GM21717 (cell line): ENCODE measurements at regions not wholly inside any gene's neighbourhood (a gene's known extent, or its start where the extent isn't known, plus 50 kb on each side); places are given as distances from the start of the nearest gene placed in this dataset.

Experiments
- ATAC-seq: cut with Tn5 transposase; IDR thresholded peaks from one replicate; pipeline ENCODE4 v1.9.1; 2021; ENCODE audit warnings: mild to moderate bottlenecking, moderate library complexity; ENCODE audit not compliant: unreplicated experiment

DNA sequence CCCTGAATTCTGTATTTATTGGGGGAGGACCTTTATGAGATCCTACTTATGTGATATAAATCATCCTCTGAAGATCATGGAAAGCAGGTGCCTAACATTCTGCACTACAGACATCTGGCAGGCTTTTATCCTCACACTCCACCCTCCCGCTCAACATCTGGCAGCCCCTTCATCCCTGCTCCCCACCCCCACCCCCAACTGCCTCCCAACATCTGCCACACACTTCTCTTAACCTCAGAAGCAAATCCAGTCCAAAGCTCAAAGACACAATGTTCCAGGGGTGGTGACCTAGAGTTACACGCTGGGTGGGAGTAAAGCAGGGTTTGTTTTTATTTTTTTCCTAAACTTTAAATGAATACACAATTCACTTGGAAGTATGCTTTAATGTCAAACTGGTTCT is 184.5 kb upstream of the ATP11B start:
- ATAC-seq, result no peak

DNA sequence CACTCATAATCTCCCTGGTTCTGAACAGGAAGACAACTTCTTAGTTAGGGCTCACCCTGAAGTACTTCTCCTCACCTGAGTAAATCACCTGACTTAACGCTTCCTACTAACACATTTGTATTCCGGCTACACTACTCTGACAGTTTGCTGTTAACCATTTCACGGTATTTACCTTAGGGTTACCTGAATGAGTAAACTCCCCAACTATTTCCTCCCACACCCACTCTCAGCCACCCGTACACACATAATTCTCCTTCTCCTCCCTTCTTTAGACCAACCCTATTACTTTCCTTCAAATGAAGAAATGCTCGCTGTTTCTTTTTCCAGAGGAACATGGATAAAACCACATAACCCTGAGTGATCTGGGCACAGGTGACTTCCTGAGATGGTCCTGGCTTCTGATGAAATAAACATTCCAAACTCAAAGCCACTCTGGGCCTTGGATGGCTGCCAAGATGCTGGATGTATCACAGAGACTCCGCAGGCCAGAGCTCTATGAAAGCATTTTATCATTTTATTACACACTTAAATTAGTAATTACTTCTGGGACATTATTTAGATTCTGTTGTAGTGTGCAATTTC is 183.6 kb upstream of the ATP11B start:
- no peak for ATAC-seq

DNA sequence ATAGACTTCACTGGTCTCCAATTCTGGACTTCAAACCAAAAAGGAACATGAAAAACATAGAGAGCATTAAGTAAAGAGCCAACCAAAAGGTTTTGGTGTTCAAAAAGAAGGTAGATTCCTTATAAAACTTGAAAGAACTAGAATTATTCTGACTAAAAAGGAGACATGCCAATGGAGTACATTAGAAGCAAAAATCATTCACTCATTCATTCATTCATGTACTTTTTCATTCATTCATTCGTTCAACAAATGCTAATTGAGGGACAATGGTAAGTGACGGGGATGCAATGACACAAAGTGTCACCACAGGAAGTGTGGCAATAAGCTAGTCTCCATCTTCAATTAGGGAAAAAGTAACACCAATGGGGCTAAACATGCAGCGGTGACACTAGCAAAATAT is 181.0 kb upstream of the ATP11B start:
- no peak for ATAC-seq

DNA sequence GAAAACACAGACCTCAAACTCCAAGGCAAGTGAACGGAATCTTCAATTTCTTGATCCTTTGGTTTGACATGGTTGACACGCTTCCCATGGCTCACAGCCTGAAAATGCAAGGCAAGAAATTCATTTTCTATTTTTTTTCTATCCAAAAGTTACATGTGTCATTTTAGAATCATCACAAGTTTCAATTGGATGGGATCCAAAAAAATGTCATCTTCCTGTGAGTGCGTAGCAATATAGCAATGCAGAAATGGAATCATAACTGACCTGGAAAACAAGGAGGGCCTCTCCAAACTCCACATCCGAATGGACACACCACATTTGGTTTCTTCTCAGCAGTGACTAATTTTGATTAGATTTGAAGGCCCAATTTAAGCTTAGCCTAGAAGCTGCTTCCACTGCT is 175.8 kb upstream of the ATP11B start:
- no peak for ATAC-seq

GRCh38 chr3:182618085-182618732 is 175.1 kb upstream of the ATP11B start:
- ATAC-seq, result no peak

GRCh38 chr3:182618981-182619591 is 174.2 kb upstream of the ATP11B start:
- no peak for ATAC-seq

GRCh38 chr3:182620723-182621434 is 172.4 kb upstream of the ATP11B start:
- ATAC-seq, result no peak

GRCh38 chr3:182621435-182622240 is 171.7 kb upstream of the ATP11B start:
- ATAC-seq, result no peak

DNA sequence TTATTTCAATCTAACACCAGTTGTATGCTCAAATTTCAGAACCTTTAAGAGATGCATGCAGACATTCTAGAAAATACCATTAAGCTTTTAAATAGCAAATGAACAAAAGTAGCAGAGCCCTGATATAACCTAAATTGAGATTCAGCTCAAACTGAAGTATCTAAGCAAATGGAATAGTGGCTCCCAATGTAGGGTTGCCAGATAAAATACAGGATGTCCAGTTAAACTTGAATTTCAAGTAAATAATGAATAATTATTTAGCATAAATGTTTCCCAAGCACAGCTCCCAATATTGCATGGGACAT is 171.1 kb upstream of the ATP11B start:
- ATAC-seq, result no peak

DNA sequence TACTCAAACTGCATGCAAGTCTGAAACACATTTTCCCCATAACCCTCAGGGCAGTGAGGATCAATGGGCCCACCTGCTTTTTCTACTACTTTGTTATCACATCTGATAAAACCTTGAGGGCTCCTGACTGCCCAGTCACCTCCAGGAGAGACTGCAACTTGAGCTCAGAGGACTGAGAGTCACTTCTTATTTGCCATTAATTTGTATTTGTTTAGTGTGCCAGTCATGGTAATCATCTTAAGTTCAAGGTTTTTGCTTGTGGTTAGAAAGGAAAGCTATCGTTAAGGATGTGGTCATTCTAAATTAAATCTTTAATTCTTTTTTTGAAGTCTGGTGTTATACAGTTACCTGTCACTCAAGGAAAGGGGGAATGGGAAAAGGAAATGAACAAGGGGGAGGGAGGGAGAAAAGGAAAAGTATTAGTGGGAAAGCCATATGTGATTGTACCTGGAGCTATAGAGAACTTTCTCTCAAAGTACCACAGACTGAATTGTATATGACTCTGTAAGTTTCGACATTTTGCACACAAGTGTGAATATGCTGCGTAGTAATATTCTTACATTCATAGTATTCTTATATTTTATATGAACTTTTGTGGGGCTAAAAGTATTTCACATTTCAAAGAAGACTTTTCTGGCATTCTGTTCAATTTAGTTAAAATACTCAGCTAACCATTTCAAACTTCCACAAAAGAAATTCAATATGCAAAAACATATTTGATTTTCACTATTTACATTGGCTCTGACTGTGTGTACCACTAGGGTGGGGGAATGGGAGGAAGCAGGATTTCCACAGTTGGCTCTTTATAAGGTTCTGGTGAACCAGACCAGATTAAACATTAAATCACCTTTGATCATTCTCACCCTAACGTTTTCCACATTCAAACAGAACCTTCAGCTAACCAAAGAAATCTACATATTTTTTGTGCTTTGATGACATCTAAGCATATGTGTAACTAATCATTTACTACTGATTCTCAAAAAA is 166.5 kb upstream of the ATP11B start:
- no peak for ATAC-seq

- ATAC-seq, result no peak
Observed at GRCh38 chr3:182628531-182628930, 164.8 kb upstream of the ATP11B start.

GRCh38 chr3:182629521-182629920 is 163.8 kb upstream of the ATP11B start:
- ATAC-seq, result no peak

GRCh38 chr3:182631183-182632076 is 161.9 kb upstream of the ATP11B start:
- no peak for ATAC-seq

DNA sequence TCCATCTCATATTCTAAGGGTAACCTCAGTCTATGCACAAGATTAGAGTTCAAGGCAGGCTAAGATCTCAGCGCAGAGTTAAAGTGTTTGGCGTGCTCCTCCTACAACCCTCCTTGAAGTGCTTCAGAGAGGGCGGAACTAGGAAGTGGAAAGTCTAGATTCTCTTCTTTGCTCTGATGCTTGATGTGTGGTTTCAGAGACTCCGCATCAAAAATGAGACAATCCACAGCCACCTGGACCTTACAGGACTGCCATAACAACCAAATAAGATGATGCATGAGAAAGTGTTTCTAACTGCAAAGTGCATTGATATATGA is 161.3 kb upstream of the ATP11B start:
- ATAC-seq, result no peak

DNA sequence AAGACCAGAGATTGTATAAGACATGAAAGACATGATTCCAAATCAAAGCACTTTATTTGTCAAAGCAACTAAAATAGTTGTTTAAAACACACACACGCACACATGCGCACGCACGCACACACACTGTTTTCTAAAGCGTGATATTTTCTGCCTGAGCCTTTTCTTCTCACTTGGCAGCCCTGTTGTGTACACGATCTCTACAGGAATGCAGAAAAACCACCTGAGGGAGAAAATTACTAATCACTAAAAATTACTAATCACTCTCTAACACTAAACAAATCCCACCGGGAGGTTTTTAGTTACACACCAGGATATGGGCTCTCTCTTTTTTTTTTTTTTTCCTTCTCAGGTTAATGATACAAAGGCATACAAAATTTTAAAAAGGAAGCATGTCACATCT is 160.1 kb upstream of the ATP11B start:
- ATAC-seq, result no peak

DNA sequence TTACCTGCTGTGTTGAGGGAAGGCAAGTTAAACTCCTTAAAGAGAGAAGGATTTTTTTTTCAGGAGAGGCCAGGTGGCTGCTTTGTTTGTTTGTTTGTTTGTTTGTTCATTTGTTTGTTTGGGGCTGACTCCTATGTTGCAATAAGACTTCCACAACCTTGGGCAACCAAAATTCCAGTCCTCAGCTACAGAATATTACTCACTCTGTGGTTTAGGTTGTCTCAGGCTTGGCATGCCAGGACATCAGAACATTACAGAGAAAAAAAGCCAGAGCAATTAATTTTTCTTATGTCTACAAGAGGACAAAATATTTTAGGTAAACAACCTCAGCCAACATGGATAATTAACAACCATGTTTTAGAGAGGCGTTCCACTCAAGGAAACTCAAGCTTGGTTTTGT is 156.7 kb upstream of the ATP11B start:
- ATAC-seq, result no peak

DNA sequence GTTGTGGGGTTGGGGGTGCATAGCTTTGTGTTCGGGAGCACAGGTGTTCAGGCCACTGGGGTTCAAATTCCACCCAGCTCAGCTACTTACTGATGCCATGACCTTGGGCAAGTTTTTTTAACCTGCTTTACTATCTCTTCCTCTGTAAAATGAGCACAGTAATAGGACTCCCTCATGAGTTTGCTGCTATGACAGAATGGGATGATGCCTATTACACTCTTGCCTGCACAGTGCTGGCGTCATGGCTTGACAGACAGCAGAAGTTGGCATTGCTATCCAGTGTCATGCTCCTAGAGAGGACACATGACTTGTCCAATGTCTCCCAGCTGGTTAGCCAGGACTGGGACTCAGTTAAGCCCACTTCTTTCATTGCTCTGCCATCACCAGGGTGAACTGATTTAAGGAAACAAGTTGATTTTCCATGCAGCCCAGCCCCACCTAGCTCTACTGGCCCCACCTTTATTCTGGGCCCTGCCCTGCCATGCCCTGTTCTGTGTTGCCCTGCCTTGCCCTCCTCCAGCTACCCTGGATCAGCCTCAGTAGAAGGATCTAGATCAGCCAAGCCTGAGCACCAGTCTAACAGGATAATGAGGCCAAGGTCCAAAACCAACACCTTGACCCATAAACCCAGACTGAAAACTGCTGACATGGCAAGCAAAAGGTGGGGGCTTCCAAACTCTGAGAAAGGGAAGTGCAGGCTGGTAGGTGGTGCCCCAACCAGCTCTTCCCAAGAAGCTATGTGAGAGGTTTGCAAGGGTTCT is 155.8 kb upstream of the ATP11B start:
- no peak for ATAC-seq

GRCh38 chr3:182644013-182644412 is 149.3 kb upstream of the ATP11B start:
- ATAC-seq, result no peak
